ENCODE measurements at regions not wholly inside any gene's neighbourhood (a gene's known extent, or its start where the extent isn't known, plus 50 kb on each side); places are given as distances from the start of the nearest gene placed in this dataset.

DNA sequence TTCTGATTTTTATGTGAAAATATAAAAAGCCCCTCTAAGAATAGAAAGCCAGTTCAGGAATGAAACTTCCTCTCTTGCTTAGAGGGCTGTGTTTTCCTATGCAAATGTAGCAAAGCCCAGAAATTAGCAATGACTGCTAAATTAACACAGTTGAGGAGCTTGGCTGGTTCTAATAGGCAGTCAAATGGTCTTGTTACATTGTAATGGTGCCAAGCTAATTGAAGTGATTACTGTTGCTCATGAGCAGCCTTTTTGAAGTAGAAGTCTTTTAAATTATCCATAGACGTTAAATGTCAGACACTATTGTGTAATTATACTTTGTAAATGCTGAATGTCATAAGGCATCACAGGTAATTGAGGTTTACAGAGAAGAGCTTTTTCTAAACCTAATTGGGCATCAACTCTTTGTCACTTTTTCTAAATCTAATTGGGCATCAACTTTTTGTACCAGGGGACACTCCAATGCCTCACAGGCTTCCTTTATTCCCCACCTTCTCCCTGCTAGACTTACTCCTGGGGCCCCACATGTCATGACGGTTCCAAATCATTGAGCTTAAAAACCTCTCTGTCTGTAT, 229.1 kb downstream of the PSAT1 start:
- Histone ChIP-seq H3K4me3 (no peak overlapping the region), H3K27me3 (no peaks in the 10 kb centered on the region), H3K9me3 (no peaks in the 10 kb centered on the region; the same call in 1 of the 2 replicates), H3K36me3 (no peaks in the 10 kb centered on the region)
- DNase-seq, result no peak

DNA sequence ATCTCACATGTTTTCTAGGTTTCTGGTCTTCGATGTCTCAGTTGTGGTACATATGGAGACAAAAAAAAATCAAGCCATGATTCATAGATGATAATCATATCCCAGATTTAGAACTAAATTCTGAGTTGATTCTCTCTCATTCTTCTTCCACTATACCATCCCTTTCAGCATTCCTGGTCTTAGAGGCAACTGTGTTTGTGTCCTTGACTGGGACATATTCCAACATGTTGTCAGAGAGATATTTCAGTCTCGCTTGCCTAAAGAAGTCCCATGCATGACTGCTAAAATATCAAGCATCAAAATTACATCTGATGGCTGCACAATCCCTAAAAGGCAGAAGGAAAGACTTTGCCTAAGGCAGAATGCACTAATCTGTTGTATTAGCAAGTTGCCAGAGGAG, 236.6 kb downstream of the PSAT1 start:
- Histone ChIP-seq H3K9me3 (no peaks in the 10 kb centered on the region), H3K4me3 (no peak overlapping the region), H3K27me3 (no peaks in the 10 kb centered on the region), H3K36me3 (no peaks in the 10 kb centered on the region)
- DNase-seq, result no peak

- no peak for DNase-seq
- Histone ChIP-seq H3K27me3 (no peaks in the 10 kb centered on the region), H3K36me3 (no peaks in the 10 kb centered on the region), H3K9me3 (no peaks in the 10 kb centered on the region), H3K4me3 (no peak overlapping the region)
These were observed 242.3 kb downstream of the PSAT1 start for GRCh38 chr9:78539188-78539587.

- no peaks in the 10 kb centered on the region for H3K9me3 ChIP-seq
- H3K4me3 ChIP-seq, result no peak overlapping the region
- peak; percentile 86 for DNase-seq
- no peaks in the 10 kb centered on the region for H3K36me3 ChIP-seq
- H3K27me3 ChIP-seq, result no peaks in the 10 kb centered on the region
These were observed 243.0 kb downstream of the PSAT1 start for GRCh38 chr9:78539904-78540303.

DNA sequence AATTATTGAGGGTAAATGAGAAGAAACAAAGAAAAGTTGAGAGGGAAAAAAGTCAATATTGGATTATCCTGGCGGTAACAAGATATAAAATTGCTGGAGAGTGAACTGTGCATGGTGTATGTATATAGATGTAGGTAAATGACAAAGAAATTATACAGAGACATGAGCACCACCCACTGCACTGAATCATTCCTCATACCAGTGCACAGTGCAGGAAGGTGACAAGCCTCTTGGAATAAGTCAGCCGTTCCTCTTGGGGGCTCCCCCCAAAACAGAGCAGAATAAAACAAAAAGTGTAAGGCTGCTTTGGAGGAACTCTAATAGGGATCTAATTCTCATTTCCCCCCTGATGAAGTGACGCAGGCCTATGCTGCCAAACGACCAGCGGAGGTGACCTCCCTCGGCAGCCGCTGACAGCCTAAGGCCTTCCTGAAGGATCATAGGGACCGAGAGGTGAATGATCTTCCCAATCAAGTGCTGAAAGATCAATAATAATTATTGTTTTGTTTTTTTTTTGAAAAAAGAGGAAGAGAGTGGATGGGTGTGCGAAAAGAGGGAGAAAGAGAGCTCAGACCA, 245.0 kb downstream of the PSAT1 start:
- Histone ChIP-seq H3K36me3 (no peaks in the 10 kb centered on the region), H3K9me3 (no peaks in the 10 kb centered on the region), H3K27me3 (no peaks in the 10 kb centered on the region), H3K4me3 (no peak overlapping the region)
- no peak for DNase-seq

DNA sequence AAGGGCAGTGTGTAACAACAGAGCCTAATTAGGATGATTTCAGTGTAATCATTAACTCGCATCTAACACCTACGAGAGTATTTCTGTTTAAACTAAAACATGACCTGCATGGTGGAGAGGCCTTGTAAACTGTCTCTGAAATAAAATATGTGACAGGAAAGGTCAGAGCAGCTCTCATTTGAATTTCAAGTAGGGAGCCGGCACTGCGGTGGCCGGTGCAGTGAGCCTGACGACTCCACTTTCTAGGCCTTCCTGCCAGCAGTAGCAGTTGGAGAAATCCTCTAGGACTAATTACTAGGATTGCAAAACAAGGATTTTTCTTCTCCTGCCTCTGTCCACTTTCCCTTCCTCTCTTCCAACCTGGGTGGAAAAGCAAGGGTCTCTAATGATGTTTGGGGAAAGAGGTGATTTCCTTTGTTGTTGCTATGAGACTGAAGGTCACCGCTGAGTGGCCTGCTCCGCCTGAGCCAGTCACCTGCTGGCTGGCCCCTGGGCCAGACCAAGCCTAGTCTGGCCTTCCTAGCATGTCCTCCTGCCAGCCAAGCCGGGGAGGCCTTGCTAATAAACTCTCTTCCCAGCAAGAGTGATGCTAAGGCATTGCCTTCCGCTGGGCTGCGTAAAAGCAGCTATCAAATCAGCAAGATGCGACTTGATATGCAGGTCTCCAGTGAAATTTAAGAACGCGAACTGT, 245.7 kb downstream of the PSAT1 start:
- Histone ChIP-seq H3K27me3 (no peaks in the 10 kb centered on the region), H3K36me3 (no peaks in the 10 kb centered on the region), H3K4me3 (no peak overlapping the region), H3K9me3 (no peaks in the 10 kb centered on the region)
- no peak for DNase-seq

DNA sequence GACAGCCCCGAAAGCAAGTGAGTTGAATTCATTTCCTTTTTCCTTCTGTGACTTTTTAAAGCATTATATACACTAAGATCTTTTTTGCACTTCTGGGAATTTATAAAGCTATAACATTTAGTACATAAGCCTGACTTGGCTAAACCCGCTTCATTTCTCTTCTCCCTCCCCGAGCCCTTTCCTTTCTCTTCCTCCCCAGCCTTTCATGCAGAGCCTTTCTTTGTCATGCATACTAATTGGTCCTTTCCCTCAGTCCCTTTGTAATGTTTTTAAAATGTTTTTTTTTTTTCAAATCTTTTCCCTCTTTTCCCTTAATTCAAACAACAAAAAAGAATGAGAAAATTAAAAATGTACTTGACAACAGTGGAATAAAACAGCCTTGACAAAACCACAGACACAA, 246.4 kb downstream of the PSAT1 start:
- no peaks in the 10 kb centered on the region for H3K9me3 ChIP-seq
- H3K27me3 ChIP-seq, result no peaks in the 10 kb centered on the region
- no peak for DNase-seq
- H3K4me3 ChIP-seq, result no peak overlapping the region
- no peaks in the 10 kb centered on the region for H3K36me3 ChIP-seq

DNA sequence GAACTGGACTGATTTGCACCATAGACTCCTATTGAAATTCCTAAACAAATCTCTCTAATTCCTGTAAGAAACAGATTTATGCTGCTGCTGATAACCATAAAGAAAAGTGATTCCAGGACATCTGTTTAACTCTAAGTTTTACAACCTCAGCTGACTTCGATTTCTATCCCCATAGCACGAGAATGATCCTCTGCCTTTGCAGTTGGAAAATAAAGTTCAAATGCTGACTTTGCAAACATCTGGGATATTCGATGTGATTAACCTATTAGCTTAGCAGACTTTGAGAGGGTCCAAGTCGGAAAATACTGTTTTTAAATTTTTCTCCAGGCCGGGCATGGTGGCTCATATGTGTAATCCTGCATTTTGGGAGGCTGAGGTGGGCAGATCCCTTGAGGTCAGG, 247.3 kb downstream of the PSAT1 start:
- Histone ChIP-seq H3K4me3 (no peak overlapping the region), H3K36me3 (no peaks in the 10 kb centered on the region), H3K27me3 (no peaks in the 10 kb centered on the region), H3K9me3 (no peaks in the 10 kb centered on the region)
- no peak for DNase-seq

DNA sequence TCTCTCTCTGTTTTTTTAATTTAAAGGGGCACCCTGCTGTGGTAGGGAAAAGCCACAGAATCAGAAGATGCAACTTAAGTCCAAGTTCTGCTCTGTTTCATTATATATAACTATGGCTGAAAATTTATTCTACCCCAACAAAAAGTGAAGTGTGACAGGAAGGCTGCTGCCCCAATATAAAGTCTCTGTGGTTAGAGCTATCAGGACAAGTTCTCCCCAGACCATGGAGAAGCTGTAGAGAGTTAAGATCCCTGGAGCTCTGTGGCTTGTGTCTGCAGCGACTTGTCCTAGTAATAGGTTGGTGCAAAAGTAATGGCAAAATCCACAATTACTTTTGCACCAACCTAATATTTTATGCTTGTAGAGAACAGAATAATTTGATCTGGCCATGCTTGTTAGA, 250.9 kb downstream of the PSAT1 start:
- no peaks in the 10 kb centered on the region for H3K9me3 ChIP-seq
- no peak overlapping the region for H3K4me3 ChIP-seq
- H3K27me3 ChIP-seq, result no peaks in the 10 kb centered on the region
- H3K36me3 ChIP-seq, result no peaks in the 10 kb centered on the region
- DNase-seq, result no peak

DNA sequence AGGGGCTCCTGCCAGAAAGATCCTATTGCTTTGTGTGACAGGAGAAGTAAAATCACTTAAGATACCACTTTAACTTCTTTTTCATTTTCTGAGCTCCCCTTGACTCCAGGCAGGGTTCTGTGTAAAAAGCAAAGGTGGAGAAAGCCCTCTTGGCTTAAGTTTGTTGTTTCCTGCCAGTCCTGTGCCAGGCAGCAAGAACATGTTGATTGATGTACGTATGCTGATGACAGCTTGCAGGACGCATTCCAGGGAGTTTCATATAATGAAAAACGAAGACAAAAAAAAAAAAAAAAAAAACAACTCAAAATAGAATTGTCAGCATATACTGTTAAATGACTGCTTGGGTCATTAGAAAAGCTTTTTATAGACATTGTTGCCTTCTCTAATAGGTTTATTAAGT, 251.7 kb downstream of the PSAT1 start:
- Histone ChIP-seq H3K9me3 (no peaks in the 10 kb centered on the region), H3K36me3 (no peaks in the 10 kb centered on the region)
- DNase-seq, result no peak

GRCh38 chr9:78549711-78550110, 252.8 kb downstream of the PSAT1 start:
- Histone ChIP-seq H3K9me3 (no peaks in the 10 kb centered on the region), H3K27me3 (no peaks in the 10 kb centered on the region), H3K4me3 (no peak overlapping the region), H3K36me3 (no peaks in the 10 kb centered on the region)
- no peak for DNase-seq

More for the DNA sequence above, 251.7 kb downstream of the PSAT1 start:
- Histone ChIP-seq H3K27me3 (no peaks in the 10 kb centered on the region), H3K4me3 (no peak overlapping the region)

- DNase-seq, result no peak
- H3K9me3 ChIP-seq, result no peaks in the 10 kb centered on the region
These were observed 255.9 kb downstream of the PSAT1 start for GRCh38 chr9:78552802-78553201.

DNA sequence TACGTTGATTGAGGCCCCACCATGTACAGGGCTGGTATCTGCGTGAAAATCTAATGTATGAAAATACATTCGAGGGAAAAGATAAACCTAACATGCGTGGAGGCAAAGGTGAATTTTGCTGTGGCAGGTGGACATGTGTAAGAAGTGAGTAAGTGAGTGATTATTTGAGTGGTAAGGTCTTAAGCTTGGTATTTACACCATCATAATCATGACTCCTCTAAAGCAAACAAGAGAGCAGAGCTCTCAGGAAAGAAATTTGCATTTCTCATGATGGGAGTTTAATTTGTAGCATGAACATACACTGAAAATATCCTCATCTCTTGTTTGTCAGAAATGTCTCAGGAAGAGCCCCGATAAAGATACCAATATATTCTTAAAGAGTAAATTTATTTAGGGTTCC, 260.6 kb downstream of the PSAT1 start:
- Histone ChIP-seq H3K27me3 (no peaks in the 10 kb centered on the region), H3K9me3 (no peaks in the 10 kb centered on the region), H3K36me3 (no peaks in the 10 kb centered on the region), H3K4me3 (no peak overlapping the region)
- no peak for DNase-seq

More at GRCh38 chr9:78552802-78553201, 255.9 kb downstream of the PSAT1 start:
- Histone ChIP-seq H3K27me3 (no peaks in the 10 kb centered on the region), H3K36me3 (no peaks in the 10 kb centered on the region), H3K4me3 (no peak overlapping the region)

- Histone ChIP-seq H3K36me3 (no peaks in the 10 kb centered on the region), H3K27me3 (no peaks in the 10 kb centered on the region), H3K9me3 (no peaks in the 10 kb centered on the region), H3K4me3 (no peak overlapping the region)
- DNase-seq, result peak; percentile 46
These were observed 262.5 kb downstream of the PSAT1 start for GRCh38 chr9:78559449-78559885.

DNA sequence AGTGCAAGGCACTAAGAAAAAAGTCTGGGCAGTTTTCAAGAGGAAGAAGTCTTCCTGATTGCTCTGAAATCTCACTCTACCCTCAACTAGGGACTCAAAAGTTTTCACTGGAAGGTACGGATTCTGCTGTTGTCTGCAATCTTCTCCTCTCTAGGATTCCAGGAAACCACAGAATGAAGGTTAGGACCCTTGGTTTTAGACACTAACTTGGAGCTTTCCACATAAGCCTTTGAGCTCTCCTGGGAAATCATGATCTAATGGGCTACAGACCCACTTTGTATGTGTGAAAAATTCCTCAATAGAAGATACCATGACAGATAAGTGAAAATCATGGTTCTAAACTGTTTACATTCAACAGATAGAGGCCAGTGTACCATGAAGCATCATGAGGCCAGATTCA, 265.1 kb downstream of the PSAT1 start:
- no peak overlapping the region for H3K4me3 ChIP-seq
- no peaks in the 10 kb centered on the region for H3K27me3 ChIP-seq
- no peaks in the 10 kb centered on the region for H3K9me3 ChIP-seq
- no peaks in the 10 kb centered on the region for H3K36me3 ChIP-seq
- DNase-seq, result no peak

DNA sequence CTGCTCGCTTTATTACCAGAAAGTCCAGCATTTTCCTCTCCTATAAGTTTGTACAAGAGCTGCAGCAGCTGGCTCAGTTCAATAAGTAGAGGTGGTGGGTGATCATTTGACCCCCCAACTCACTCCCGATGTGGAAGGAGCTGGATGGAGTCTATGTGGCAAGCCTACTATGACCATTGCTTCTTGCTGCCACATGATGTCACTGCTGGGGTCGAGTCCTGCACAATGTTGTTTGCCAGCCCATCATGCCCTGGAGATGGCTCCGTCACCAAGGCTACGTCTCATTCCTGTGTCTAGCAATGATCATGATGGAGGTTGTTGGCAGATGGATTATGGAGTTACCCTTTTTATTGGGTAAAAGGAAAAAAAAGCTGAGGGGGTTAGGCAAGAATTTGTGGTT, 266.3 kb downstream of the PSAT1 start:
- H3K9me3 ChIP-seq, result no peaks in the 10 kb centered on the region
- H3K27me3 ChIP-seq, result no peaks in the 10 kb centered on the region

GRCh38 chr9:78565481-78565880, 268.6 kb downstream of the PSAT1 start:
- Histone ChIP-seq H3K27me3 (no peaks in the 10 kb centered on the region), H3K9me3 (no peaks in the 10 kb centered on the region), H3K4me3 (no peak overlapping the region), H3K36me3 (no peaks in the 10 kb centered on the region)
- DNase-seq, result no peak

More for the DNA sequence above, 266.3 kb downstream of the PSAT1 start:
- no peaks in the 10 kb centered on the region for H3K36me3 ChIP-seq
- no peak for DNase-seq
- H3K4me3 ChIP-seq, result no peak overlapping the region

GRCh38 chr9:78566521-78566920, 269.6 kb downstream of the PSAT1 start:
- Histone ChIP-seq H3K4me3 (no peak overlapping the region), H3K27me3 (no peaks in the 10 kb centered on the region), H3K36me3 (no peaks in the 10 kb centered on the region), H3K9me3 (no peaks in the 10 kb centered on the region)
- DNase-seq, result no peak
